Breast epithelium (tissue), 4 donors: ENCODE measurements at regions not wholly inside any gene's neighbourhood (a gene's known extent, or its start where the extent isn't known, plus 50 kb on each side); places are given as distances from the start of the nearest gene placed in this dataset.

ENCODE experiments used
- DNase-seq, 2 donors: peaks; one replicate each; pipeline ENCODE4 v3.0.0-alpha.2; 2019; ENCODE audit warnings: low spot score in 2 of 2
- H3K27ac ChIP-seq, 2 donors: fragments of 200-600 bp; sonication (generic) in 1 of 2; one replicate each; pipeline ENCODE4 v1.5.1; 2016 to 2019; ENCODE audit warnings: mild to moderate bottlenecking in 1 of 2
- H3K27me3 ChIP-seq, 2 donors: fragments of 200-600 bp; sonication (generic) in 1 of 2; one replicate each; pipeline versions ENCODE4 v1.5.1 to v1.6.0; 2017 to 2019; ENCODE audit warnings: control low read depth in 1 of 2, mild to moderate bottlenecking in 1 of 2
- H3K36me3 ChIP-seq: fragments of 200-600 bp; one replicate; pipeline ENCODE4 v1.5.1; 2019
- H3K4me1 ChIP-seq, 2 donors: fragments of 200-600 bp; sonication (generic); one replicate each; pipeline ENCODE4 v1.5.1; 2016 to 2019; ENCODE audit warnings: control low read depth in 1 of 2
- H3K4me3 ChIP-seq, 3 donors: fragments of 200-600 bp; sonication (generic); 1 replicate in 2 of 3; 2 replicates in 1 of 3; pipeline ENCODE4 v1.5.1; 2016 to 2019; ENCODE audit warnings: mild to moderate bottlenecking in 3 of 3, moderate library complexity in 2 of 3
- H3K9me3 ChIP-seq, 2 donors: fragments of 200-600 bp; sonication (generic) in 1 of 2; one replicate each; pipeline ENCODE4 v1.5.1; 2016 to 2019; ENCODE audit warnings: control low read depth in 1 of 2
- POLR2A ChIP-seq: fragments of 450-650 bp; IDR thresholded peaks from one replicate; pipeline ENCODE4 v1.6.1; 2016; ENCODE audit warnings: antibody characterized with exemption, mild to moderate bottlenecking, moderate library complexity
- POLR2AphosphoS5 ChIP-seq, 3 donors: sonication (generic); formaldehyde crosslinking; IDR thresholded peaks; one replicate each; pipeline ENCODE4 v1.6.1; 2017; ENCODE audit warnings: antibody characterized with exemption in 3 of 3
- intact Hi-C: fragments of 100-400 bp; cut with DNase I; formaldehyde crosslinking; loops from one replicate; pipeline ENCODE4 v1.15.1; 2023; ENCODE audit warnings: low total_unique reads
- TF ChIP-seq, protein P1 (sequence below), 3 donors: fragments of 450-650 bp; IDR thresholded peaks; one replicate each; pipeline ENCODE4 v1.5.1; 2016 to 2017; ENCODE audit warnings: antibody characterized with exemption in 3 of 3, mild to moderate bottlenecking in 3 of 3, moderate library complexity in 3 of 3

DNA sequence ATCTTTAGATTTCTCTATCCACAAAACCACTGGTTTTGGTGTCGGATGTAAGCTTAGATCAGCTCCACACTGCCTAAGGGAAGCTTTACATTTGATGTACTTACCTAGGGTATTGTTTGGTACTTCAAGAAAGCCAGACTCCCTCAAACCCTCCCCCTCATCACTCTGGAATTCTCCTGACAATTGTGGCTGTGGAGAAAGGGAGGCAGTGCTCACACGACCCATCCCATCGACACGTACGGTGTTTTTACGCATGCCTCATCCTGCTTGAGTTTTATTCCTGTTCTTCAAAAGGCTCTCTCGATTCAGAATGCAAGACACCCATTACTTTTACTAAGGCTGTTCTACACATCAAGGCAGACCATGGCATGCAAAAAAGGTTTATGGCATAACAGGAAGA, 67.3 kb upstream of the ONECUT1 start:
- intact Hi-C loops: loop anchor here (5.0 kb wide), 1 partner anchor 1690 kb away; no protein-coding TSS in a partner anchor

DNA sequence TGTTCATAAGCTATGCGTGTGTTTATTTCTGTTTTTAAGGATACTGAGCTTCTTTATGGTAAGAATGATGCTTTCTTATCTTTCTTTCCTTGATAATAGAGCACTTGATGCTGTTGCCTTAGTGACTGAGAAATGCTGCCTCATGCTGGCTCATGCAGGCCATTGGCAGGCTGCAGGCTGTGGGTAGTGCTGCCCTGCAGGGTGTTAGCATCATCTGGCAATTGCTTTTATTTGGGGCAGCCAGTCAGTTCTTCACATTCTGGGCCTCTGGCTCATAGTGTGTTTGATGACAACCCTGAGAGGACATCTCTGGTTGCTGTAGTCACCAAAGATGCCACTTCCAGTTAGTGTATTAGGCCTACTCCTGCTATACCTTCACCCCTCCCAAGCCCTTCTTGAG, 66.2 kb upstream of the ONECUT1 start:
- intact Hi-C loops: loop anchor here (5.0 kb wide), 1 partner anchor 1691 kb away; no protein-coding TSS in a partner anchor
- no peak for DNase-seq
- Histone ChIP-seq H3K36me3 (no peaks in the 10 kb centered on the region), H3K27ac (no peak overlapping the region), H3K27me3 (peaks cover 0 to 25% of the 10 kb centered on the region in 2 donors), H3K4me3 (no peak overlapping the region), H3K4me1 (no peaks in the 10 kb centered on the region), H3K9me3 (no peaks in the 10 kb centered on the region)
- no peak for TF ChIP-seq POLR2AphosphoS5 (IDR thresholded peaks at IDR 0.05)
- TF ChIP-seq POLR2A: no peak
- TF ChIP-seq, protein P1, sequence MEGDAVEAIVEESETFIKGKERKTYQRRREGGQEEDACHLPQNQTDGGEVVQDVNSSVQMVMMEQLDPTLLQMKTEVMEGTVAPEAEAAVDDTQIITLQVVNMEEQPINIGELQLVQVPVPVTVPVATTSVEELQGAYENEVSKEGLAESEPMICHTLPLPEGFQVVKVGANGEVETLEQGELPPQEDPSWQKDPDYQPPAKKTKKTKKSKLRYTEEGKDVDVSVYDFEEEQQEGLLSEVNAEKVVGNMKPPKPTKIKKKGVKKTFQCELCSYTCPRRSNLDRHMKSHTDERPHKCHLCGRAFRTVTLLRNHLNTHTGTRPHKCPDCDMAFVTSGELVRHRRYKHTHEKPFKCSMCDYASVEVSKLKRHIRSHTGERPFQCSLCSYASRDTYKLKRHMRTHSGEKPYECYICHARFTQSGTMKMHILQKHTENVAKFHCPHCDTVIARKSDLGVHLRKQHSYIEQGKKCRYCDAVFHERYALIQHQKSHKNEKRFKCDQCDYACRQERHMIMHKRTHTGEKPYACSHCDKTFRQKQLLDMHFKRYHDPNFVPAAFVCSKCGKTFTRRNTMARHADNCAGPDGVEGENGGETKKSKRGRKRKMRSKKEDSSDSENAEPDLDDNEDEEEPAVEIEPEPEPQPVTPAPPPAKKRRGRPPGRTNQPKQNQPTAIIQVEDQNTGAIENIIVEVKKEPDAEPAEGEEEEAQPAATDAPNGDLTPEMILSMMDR (IDR thresholded peaks at IDR 0.05): no peak

More for the DNA sequence above, 67.3 kb upstream of the ONECUT1 start:
- peaks cover 0 to 29% of the 10 kb centered on the region in 2 donors for H3K27me3 ChIP-seq
- H3K4me1 ChIP-seq: no peaks in the 10 kb centered on the region
- TF ChIP-seq POLR2A (no peak), POLR2AphosphoS5 (IDR thresholded peaks at IDR 0.05) (no peak)
- TF ChIP-seq, protein P1 (IDR thresholded peaks at IDR 0.05): no peak
- H3K27ac ChIP-seq: no peak overlapping the region
- DNase-seq: no peak
- H3K4me3 ChIP-seq: no peak overlapping the region
- no peaks in the 10 kb centered on the region for H3K9me3 ChIP-seq
- no peaks in the 10 kb centered on the region for H3K36me3 ChIP-seq

DNA sequence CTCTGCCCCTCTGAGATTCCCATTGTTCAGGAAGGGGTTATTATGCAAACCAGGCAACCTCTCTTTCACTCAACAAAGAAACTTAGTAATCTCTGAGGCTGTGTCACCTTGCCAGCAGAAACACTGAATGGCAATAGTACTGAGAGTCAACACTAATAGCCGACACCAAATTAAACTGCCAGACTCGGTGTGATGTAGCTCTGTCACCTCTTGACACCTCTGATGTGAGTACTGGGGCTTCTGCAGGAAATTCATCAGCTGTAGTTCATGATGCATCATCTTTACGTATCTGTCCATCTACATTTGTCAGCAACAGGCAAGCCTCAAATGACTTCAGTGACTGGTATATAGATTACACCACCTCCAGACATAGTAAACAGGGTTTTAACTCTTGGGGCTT, 65.0 kb upstream of the ONECUT1 start:
- no peak overlapping the region for H3K4me3 ChIP-seq
- no peaks in the 10 kb centered on the region for H3K4me1 ChIP-seq
- H3K36me3 ChIP-seq: no peaks in the 10 kb centered on the region
- TF ChIP-seq, protein P1 (IDR thresholded peaks at IDR 0.05): no peak
- no peak for TF ChIP-seq POLR2A
- no peak for TF ChIP-seq POLR2AphosphoS5 (IDR thresholded peaks at IDR 0.05)
- no peak for DNase-seq
- H3K27me3 ChIP-seq: peaks cover 0 to 24% of the 10 kb centered on the region in 2 donors
- no peak overlapping the region for H3K27ac ChIP-seq
- intact Hi-C loops: loop anchor here (5.0 kb wide), 1 partner anchor 1692 kb away; no protein-coding TSS in a partner anchor
- no peaks in the 10 kb centered on the region for H3K9me3 ChIP-seq

DNA sequence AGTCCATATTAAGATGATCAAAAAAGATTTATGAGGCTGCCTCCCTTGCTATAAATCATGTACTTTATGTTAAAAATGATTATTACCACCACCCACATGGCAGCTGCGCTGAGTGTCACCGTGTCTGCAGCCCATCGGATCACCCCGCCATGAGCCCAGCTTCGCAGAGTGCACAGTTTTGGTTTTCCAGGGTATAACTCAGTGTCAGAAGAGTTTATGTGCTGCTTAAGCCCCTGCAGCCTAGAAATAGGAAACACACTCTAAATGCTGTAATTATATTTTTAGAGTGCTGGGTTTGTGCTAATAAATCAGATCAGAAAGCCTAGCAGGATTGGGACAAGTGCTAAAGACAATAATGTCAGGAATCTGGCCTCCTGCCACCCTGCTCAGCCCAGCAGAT, 54.7 kb upstream of the ONECUT1 start:
- Histone ChIP-seq H3K27me3 (peaks cover 0 to 11% of the 10 kb centered on the region in 2 donors), H3K4me3 (no peak overlapping the region), H3K9me3 (no peaks in the 10 kb centered on the region), H3K27ac (no peak overlapping the region), H3K4me1 (no peaks in the 10 kb centered on the region), H3K36me3 (no peaks in the 10 kb centered on the region)
- intact Hi-C loops: no loop called here
- DNase-seq: no peak
- no peak for TF ChIP-seq POLR2A
- TF ChIP-seq, protein P1 (IDR thresholded peaks at IDR 0.05): no peak
- no peak for TF ChIP-seq POLR2AphosphoS5 (IDR thresholded peaks at IDR 0.05)
